H9 (cell line): ENCODE measurements at regions not wholly inside any gene's neighbourhood (a gene's known extent, or its start where the extent isn't known, plus 50 kb on each side); places are given as distances from the start of the nearest gene placed in this dataset.
A peak's percentile ranks its signal among the peaks of the same experiment; 100 is the strongest.

ENCODE experiments used
- DNase-seq: peaks from one replicate; pipeline ENCODE4 v3.0.0-alpha.2; 2017
- H2AFZ ChIP-seq: one replicate; pipeline ENCODE4 v1.6.1; 2013; ENCODE audit warnings: mild to moderate bottlenecking, low read length, control low read depth, moderate library complexity
- H2AK5ac ChIP-seq: 2 replicates; pipeline ENCODE4 v1.6.1; 2013; ENCODE audit warnings: low read length, control low read depth, mixed read lengths; ENCODE audit not compliant: insufficient read length
- H2BK120ac ChIP-seq: one replicate; pipeline ENCODE4 v1.6.1; 2013; ENCODE audit warnings: low read depth, mild to moderate bottlenecking, low read length, control low read depth, inconsistent platforms; ENCODE audit not compliant: poor library complexity, severe bottlenecking
- H2BK12ac ChIP-seq: 2 replicates; pipeline ENCODE4 v1.6.1; 2013; ENCODE audit warnings: low read length, control low read depth, mixed read lengths, low read depth; ENCODE audit not compliant: insufficient read length
- H2BK15ac ChIP-seq: 2 replicates; pipeline ENCODE4 v1.6.1; 2013; ENCODE audit warnings: low read depth, low read length, control low read depth
- H2BK20ac ChIP-seq: one replicate; pipeline ENCODE4 v1.6.1; 2013; ENCODE audit warnings: low read depth, mild to moderate bottlenecking, low read length, control low read depth, inconsistent platforms; ENCODE audit not compliant: poor library complexity, severe bottlenecking
- H2BK5ac ChIP-seq: 2 replicates; pipeline ENCODE4 v1.6.1; 2013; ENCODE audit warnings: low read length, control low read depth, mixed read lengths; ENCODE audit not compliant: insufficient read length
- H3K14ac ChIP-seq: 2 replicates; pipeline ENCODE4 v1.6.1; 2013; ENCODE audit warnings: low read length, control low read depth; ENCODE audit not compliant: insufficient read depth
- H3K18ac ChIP-seq: 2 replicates; pipeline ENCODE4 v1.6.1; 2013; ENCODE audit warnings: low read depth, mild to moderate bottlenecking, mixed read lengths, low read length, control low read depth; ENCODE audit not compliant: insufficient read length
- H3K23ac ChIP-seq: 2 replicates; pipeline ENCODE4 v1.6.1; 2013; ENCODE audit warnings: low read length, control low read depth, mixed read lengths, low read depth; ENCODE audit not compliant: insufficient read length
- H3K23me2 ChIP-seq: 2 replicates; pipeline ENCODE4 v1.6.1; 2013; ENCODE audit warnings: low read depth, mild to moderate bottlenecking, mixed read lengths, low read length, control low read depth; ENCODE audit not compliant: insufficient read length, poor library complexity, severe bottlenecking
- H3K27ac ChIP-seq: 2 replicates; pipeline ENCODE4 v1.5.1; 2013; ENCODE audit warnings: low read length, control low read depth, mixed read lengths, low read depth; ENCODE audit not compliant: insufficient read length
- H3K27me3 ChIP-seq: 2 replicates; pipeline ENCODE4 v1.6.1; 2013; ENCODE audit warnings: low read length, control low read depth, inconsistent platforms; ENCODE audit not compliant: insufficient read depth
- H3K4ac ChIP-seq: 2 replicates; pipeline ENCODE4 v1.6.1; 2013; ENCODE audit warnings: low read depth, mild to moderate bottlenecking, control low read depth, inconsistent platforms, low read length, moderate library complexity
- H3K4me1 ChIP-seq: 2 replicates; pipeline ENCODE4 v1.6.1; 2013; ENCODE audit warnings: low read length, control low read depth, inconsistent platforms; ENCODE audit not compliant: insufficient read depth
- H3K4me2 ChIP-seq: 2 replicates; pipeline ENCODE4 v1.6.1; 2013; ENCODE audit warnings: low read length, control low read depth, mixed read lengths; ENCODE audit not compliant: insufficient read length, insufficient read depth
- H3K56ac ChIP-seq: 2 replicates; pipeline ENCODE4 v1.6.1; 2013; ENCODE audit warnings: low read depth, mild to moderate bottlenecking, mixed read lengths, low read length, control low read depth; ENCODE audit not compliant: insufficient read length
- H3K79me1 ChIP-seq: 2 replicates; pipeline ENCODE4 v1.6.1; 2013; ENCODE audit warnings: low read depth, mild to moderate bottlenecking, moderate library complexity, low read length, control low read depth, inconsistent platforms; ENCODE audit not compliant: insufficient read depth, poor library complexity, severe bottlenecking
- H3K79me2 ChIP-seq: 2 replicates; pipeline ENCODE4 v1.6.1; 2013; ENCODE audit warnings: low read length, control low read depth, inconsistent platforms; ENCODE audit not compliant: insufficient read depth
- H3K9ac ChIP-seq: 2 replicates; pipeline ENCODE4 v1.6.1; 2013; ENCODE audit warnings: low read length, control low read depth, mixed read lengths; ENCODE audit not compliant: insufficient read length; ENCODE audit errors: extremely low read depth
- H3K9me3 ChIP-seq: one replicate; pipeline ENCODE4 v1.6.1; 2013; ENCODE audit warnings: low read depth, low read length, inconsistent platforms; ENCODE audit not compliant: control insufficient read depth
- H3T11ph ChIP-seq: one replicate; pipeline ENCODE4 v1.6.1; 2013; ENCODE audit warnings: mild to moderate bottlenecking, low read length, control low read depth, inconsistent platforms
- H4K20me1 ChIP-seq: one replicate; pipeline ENCODE4 v1.6.1; 2013; ENCODE audit not compliant: control insufficient read depth, insufficient read length, insufficient read depth
- H4K5ac ChIP-seq: 2 replicates; pipeline ENCODE4 v1.6.1; 2013; ENCODE audit warnings: low read depth, mild to moderate bottlenecking, mixed read lengths, low read length, control low read depth; ENCODE audit not compliant: insufficient read length
- H4K8ac ChIP-seq: replicated peaks from 2 replicates; pipeline ENCODE4 v1.6.1; 2013; ENCODE audit warnings: low read length, control low read depth, mixed read lengths, low read depth; ENCODE audit not compliant: insufficient read length
- H4K91ac ChIP-seq: 2 replicates; pipeline ENCODE4 v1.6.1; 2013; ENCODE audit warnings: low read depth, mild to moderate bottlenecking, moderate library complexity, mixed read lengths, low read length, control low read depth; ENCODE audit not compliant: insufficient read length
- H3K27ac Mint-ChIP-seq, 3 experiments: 2 replicates in 2 of 3; 3 replicates in 1 of 3; pipeline ENCODE4 v1.8.0; 2020 to 2021; ENCODE audit warnings: mixed read lengths in 3 of 3, mild to moderate bottlenecking in 1 of 3, moderate library complexity in 1 of 3
- H3K27me3 Mint-ChIP-seq: 2 replicates; pipeline ENCODE4 v1.8.0; 2021; ENCODE audit warnings: low read depth, mild to moderate bottlenecking, moderate library complexity, mixed read lengths
- H3K36me3 Mint-ChIP-seq, 3 experiments: 2 replicates in 2 of 3; 3 replicates in 1 of 3; pipeline ENCODE4 v1.8.0; 2020 to 2021; ENCODE audit warnings: low read depth in 3 of 3, mixed read lengths in 3 of 3; ENCODE audit not compliant: insufficient read depth in 1 of 3
- H3K4me1 Mint-ChIP-seq, 2 experiments: 2 replicates each; pipeline ENCODE4 v1.8.0; 2020; ENCODE audit warnings: mixed read lengths in 2 of 2
- H3K4me3 Mint-ChIP-seq, 2 experiments: 2 replicates in 1 of 2; 3 replicates in 1 of 2; pipeline ENCODE4 v1.8.0; 2020 to 2021; ENCODE audit warnings: mild to moderate bottlenecking in 2 of 2, mixed read lengths in 2 of 2, moderate library complexity in 1 of 2
- H3K9me3 Mint-ChIP-seq, 2 experiments: 2 replicates in 1 of 2; 3 replicates in 1 of 2; pipeline ENCODE4 v1.8.0; 2020; ENCODE audit warnings: mild to moderate bottlenecking in 2 of 2, mixed read lengths in 2 of 2, moderate library complexity in 1 of 2
- WGBS: extraction: QIAGEN DNeasy Blood & Tissue Kit; methylation state at CpG from one replicate; pipeline ENCODE4 v1.1.7; 2013; ENCODE audit warnings: missing lambda C conversion rate, low lambda C conversion rate, mixed read lengths; ENCODE audit not compliant: insufficient read length; ENCODE audit errors: extremely low coverage; 5-methylcytosine and 5-hydroxymethylcytosine counted together
- TF ChIP-seq, protein P1 (sequence below): fragments of 200-600 bp; sonication (generic); conservative IDR thresholded peaks from 3 replicates; pipeline ENCODE4 v1.8.0; 2021; ENCODE audit warnings: antibody characterized with exemption, mild to moderate bottlenecking

DNA sequence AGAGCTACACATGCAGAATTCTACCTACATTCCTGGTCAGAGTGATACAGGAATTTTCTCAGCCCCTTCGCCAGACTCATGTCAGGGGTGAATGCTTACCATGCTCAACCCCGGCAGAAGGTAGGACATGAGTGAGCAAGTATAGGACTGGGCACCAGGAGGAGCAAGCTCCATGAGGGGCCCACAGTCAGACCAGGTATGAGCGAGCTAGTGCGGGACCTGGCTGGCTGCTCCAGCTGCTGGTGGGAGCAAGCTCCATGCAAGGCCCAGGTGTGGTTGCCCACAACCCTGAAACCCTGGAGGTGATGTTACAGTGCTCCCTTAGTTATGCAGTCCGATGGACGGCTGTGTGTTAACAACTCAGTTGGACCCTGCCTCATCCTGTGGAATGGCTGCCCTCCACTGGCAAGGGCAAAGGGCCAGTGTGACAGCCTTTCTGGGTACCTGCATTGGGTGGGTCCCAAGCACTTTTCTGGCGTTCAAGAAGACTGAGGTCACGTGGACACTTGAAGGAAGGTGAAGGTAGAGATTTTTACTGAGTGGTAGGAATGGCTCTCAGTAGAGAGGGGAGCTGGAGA, 503.5 kb upstream of the CITED2 start:
- DNase-seq: no peak
- H3K4ac ChIP-seq: no peak overlapping the region

More for the DNA sequence above, 503.5 kb upstream of the CITED2 start:
- Histone ChIP-seq H2BK12ac (no peak overlapping the region), H3K56ac (no peak overlapping the region), H4K20me1 (no peaks in the 10 kb centered on the region), H2BK15ac (0 out of 2 replicates have a peak overlapping the region, but pooled peaks have one; percentile 65), H4K91ac (no peak overlapping the region), H2BK5ac (no peak overlapping the region), H3K27me3 (no peaks in the 10 kb centered on the region), H2BK120ac (no peak overlapping the region), H3K9me3 (no peaks in the 10 kb centered on the region), H3K79me2 (no peaks in the 10 kb centered on the region), H3T11ph (no peak overlapping the region), H3K4me1 (0 out of 2 replicates have a peak, but pooled peaks cover under 1% of the 10 kb centered on the region), H3K14ac (no peak overlapping the region), H2BK20ac (no peak overlapping the region), H4K8ac (no peak overlapping the region), H3K23me2 (no peaks in the 10 kb centered on the region), H3K27ac (no peak overlapping the region), H3K18ac (no peak overlapping the region), H3K79me1 (no peaks in the 10 kb centered on the region), H3K4me2 (no peak overlapping the region), H2AFZ (no peak overlapping the region), H4K5ac (no peak overlapping the region), H3K9ac (no peak overlapping the region), H3K23ac (no peak overlapping the region), H2AK5ac (no peak overlapping the region)
- WGBS: no CpG with 5 or more reads among the region's 8 CpGs
- peaks cover 22% of the 10 kb centered on the region in 2 experiments for H3K4me1 Mint-ChIP-seq
- no peak overlapping the region for H3K27ac Mint-ChIP-seq
- H3K9me3 Mint-ChIP-seq: peaks cover 2 to 5% of the 10 kb centered on the region in 2 experiments; a peak in 2 of 5 replicates
- no peaks in the 10 kb centered on the region for H3K27me3 Mint-ChIP-seq
- H3K36me3 Mint-ChIP-seq: peaks cover 0 to 8% (median 0%) of the 10 kb centered on the region in 3 experiments; a peak in 2 of 7 replicates
- H3K4me3 Mint-ChIP-seq: no peak overlapping the region; a peak in 1 of 5 replicates
- TF ChIP-seq, protein P1, sequence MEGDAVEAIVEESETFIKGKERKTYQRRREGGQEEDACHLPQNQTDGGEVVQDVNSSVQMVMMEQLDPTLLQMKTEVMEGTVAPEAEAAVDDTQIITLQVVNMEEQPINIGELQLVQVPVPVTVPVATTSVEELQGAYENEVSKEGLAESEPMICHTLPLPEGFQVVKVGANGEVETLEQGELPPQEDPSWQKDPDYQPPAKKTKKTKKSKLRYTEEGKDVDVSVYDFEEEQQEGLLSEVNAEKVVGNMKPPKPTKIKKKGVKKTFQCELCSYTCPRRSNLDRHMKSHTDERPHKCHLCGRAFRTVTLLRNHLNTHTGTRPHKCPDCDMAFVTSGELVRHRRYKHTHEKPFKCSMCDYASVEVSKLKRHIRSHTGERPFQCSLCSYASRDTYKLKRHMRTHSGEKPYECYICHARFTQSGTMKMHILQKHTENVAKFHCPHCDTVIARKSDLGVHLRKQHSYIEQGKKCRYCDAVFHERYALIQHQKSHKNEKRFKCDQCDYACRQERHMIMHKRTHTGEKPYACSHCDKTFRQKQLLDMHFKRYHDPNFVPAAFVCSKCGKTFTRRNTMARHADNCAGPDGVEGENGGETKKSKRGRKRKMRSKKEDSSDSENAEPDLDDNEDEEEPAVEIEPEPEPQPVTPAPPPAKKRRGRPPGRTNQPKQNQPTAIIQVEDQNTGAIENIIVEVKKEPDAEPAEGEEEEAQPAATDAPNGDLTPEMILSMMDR: 0 out of 3 replicates have a peak, but pooled peaks have one; percentile 9
